Peyer's patch (tissue), 4 donors: ENCODE measurements at regions not wholly inside any gene's neighbourhood (a gene's known extent, or its start where the extent isn't known, plus 50 kb on each side); places are given as distances from the start of the nearest gene placed in this dataset.

Source experiments
- DNase-seq, 3 donors: peaks; one replicate each; pipeline ENCODE4 v3.0.0-alpha.2; 2017 to 2019
- H3K27ac ChIP-seq, 4 donors: fragments of 200-600 bp; sonication (generic); one replicate each; pipeline ENCODE4 v1.5.1; 2016 to 2019
- H3K27me3 ChIP-seq, 2 donors: fragments of 200-600 bp; sonication (generic); one replicate each; pipeline ENCODE4 v1.5.1; 2019
- H3K36me3 ChIP-seq, 3 donors: fragments of 200-600 bp; sonication (generic); one replicate each; pipeline ENCODE4 v1.5.1; 2016 to 2019
- H3K4me1 ChIP-seq, 4 donors: fragments of 200-600 bp; sonication (generic); one replicate each; pipeline ENCODE4 v1.5.1; 2016 to 2019
- H3K4me3 ChIP-seq, 4 donors: fragments of 200-600 bp; sonication (generic); 1 replicate in 3 of 4; 2 replicates in 1 of 4; pipeline ENCODE4 v1.5.1; 2016 to 2019; ENCODE audit warnings: mild to moderate bottlenecking in 1 of 4
- H3K9me3 ChIP-seq, 4 donors: fragments of 200-600 bp; sonication (generic); one replicate each; pipeline ENCODE4 v1.5.1; 2016 to 2019; ENCODE audit warnings: mild to moderate bottlenecking in 1 of 4
- CTCF ChIP-seq, 6 experiments: fragments of 450-650 bp in 4 of 6; fragments of 200-600 bp in 2 of 6; sonication (generic) in 1 of 6; IDR thresholded peaks; one replicate each; pipeline ENCODE4 v1.5.1; 2017 to 2019; ENCODE audit warnings: antibody characterized with exemption in 6 of 6, mild to moderate bottlenecking in 3 of 6, moderate library complexity in 1 of 6
- POLR2A ChIP-seq, 2 donors: fragments of 450-650 bp; IDR thresholded peaks; one replicate each; pipeline ENCODE4 v1.5.1; 2017; ENCODE audit warnings: antibody characterized with exemption in 2 of 2, mild to moderate bottlenecking in 2 of 2, moderate library complexity in 2 of 2

DNA sequence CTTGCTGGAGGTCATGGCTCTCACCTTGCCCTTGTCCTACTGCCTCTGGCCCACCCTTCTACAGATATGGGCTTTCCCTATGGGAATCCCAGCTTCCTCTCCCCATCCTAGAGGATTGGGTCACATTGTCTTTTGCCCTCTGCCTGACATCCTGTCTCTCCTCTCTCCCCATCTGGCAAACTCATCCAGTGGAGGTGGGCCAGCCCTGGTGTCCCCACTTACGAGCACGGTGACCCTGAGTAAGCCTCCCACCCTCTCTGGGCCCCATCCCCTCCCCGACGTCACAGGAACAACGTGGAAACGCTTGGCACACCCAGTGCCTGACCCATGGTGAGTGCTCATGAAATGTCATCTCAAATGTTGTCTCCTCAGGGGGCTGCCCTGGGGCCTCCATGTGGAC lies 56.1 kb upstream of the ID3 start:
- Histone ChIP-seq H3K9me3 (no peaks in the 10 kb centered on the region), H3K36me3 (no peaks in the 10 kb centered on the region), H3K4me3 (no peak overlapping the region), H3K27me3 (no peaks in the 10 kb centered on the region), H3K4me1 (peaks cover 4 to 34% (median 27%) of the 10 kb centered on the region in 4 donors), H3K27ac (peak overlapping the region in 2 of 4 donors; percentile 1 to 88)
- no peak for TF ChIP-seq POLR2A (IDR thresholded peaks at IDR 0.05)
- TF ChIP-seq CTCF (IDR thresholded peaks at IDR 0.05) = no peak
- no peak for DNase-seq

DNA sequence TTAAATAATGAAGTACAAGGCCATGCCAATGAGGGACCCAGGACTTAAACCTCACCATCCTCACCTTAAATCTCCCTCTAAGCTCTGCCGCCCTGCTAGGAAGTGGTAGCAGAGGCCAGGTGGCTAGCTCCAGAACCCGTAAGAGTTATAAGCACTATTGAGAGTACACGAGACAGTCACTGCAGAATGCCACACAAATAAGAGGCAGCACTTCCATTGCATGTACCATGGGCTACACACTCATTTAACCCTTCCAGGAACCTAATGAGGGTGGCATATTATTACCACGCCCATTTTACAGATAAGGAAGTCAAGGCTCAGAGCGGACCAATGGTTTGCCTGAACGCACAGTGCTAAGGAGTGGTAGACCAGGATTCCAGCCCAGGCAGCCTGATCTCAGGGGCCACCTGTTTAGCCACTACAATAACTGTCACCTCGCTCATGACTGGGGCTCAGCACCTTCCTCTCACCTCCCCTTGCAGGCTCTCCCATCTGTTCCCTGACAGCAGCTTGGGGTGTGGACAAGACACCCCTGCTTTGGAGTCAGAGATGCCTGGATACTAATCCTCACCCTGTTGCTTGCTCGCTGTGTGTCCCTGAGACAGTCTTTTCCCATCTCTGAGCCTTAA lies 54.8 kb upstream of the ID3 start:
- Histone ChIP-seq H3K4me3 (no peak overlapping the region), H3K27ac (peak overlapping the region in 3 of 4 donors; percentile 67 to 88 (median 77)), H3K4me1 (peaks cover 3 to 26% (median 17%) of the 10 kb centered on the region in 4 donors), H3K9me3 (no peaks in the 10 kb centered on the region), H3K27me3 (no peaks in the 10 kb centered on the region), H3K36me3 (no peaks in the 10 kb centered on the region)
- DNase-seq = peak in 1 of 3 donors; percentile 50
- TF ChIP-seq POLR2A (IDR thresholded peaks at IDR 0.05) (no peak), CTCF (IDR thresholded peaks at IDR 0.05) (no peak)

DNA sequence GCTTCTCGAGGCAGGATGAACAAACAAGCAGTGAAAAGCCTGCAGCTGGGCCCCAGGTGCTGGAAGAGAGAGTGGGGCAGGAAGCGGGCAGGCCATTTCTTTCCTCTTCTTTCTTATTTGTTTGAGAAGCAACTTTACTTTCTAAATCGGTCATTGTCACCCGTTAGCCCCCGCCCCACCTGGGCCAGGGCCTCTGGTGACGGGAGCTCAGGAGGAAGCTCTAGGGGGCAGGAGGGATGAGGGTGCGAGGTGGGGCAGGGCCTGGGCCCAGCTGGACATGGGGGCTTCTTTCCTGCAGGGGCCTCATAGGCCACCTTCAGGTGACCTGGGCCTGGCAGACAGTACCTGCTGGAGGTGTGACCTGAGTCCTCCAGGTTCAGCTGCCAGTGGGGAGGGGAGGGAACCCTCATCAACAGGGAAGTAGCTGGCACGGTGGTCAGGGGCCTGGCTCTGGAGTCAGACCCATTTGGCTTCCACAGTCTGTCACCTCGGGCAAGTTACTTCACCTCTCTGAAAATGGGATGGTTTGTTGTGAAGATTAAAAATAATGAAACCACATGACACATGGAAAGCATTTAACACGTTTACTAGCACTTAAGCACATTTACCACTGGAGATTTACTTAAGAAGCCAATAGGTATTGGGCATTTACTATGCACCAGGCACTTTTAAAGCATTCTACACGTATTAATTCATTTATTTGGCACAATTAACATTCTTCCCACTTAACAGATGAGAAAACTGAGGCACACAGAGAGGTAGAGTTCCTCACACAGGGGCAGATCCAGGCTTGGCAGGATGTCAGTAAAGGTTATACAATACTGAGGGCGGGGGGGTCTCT lies 54.1 kb upstream of the ID3 start:
- DNase-seq = peak in 2 of 3 donors; percentile 84 to 85
- H3K36me3 ChIP-seq = no peaks in the 10 kb centered on the region
- peak overlapping the region; percentile 39 to 88 (median 72) for H3K27ac ChIP-seq
- no peaks in the 10 kb centered on the region for H3K9me3 ChIP-seq
- H3K4me3 ChIP-seq = no peak overlapping the region
- no peaks in the 10 kb centered on the region for H3K27me3 ChIP-seq
- TF ChIP-seq CTCF (IDR thresholded peaks at IDR 0.05) (no peak), POLR2A (IDR thresholded peaks at IDR 0.05) (no peak)
- peaks cover 0 to 26% (median 16%) of the 10 kb centered on the region in 4 donors for H3K4me1 ChIP-seq

DNA sequence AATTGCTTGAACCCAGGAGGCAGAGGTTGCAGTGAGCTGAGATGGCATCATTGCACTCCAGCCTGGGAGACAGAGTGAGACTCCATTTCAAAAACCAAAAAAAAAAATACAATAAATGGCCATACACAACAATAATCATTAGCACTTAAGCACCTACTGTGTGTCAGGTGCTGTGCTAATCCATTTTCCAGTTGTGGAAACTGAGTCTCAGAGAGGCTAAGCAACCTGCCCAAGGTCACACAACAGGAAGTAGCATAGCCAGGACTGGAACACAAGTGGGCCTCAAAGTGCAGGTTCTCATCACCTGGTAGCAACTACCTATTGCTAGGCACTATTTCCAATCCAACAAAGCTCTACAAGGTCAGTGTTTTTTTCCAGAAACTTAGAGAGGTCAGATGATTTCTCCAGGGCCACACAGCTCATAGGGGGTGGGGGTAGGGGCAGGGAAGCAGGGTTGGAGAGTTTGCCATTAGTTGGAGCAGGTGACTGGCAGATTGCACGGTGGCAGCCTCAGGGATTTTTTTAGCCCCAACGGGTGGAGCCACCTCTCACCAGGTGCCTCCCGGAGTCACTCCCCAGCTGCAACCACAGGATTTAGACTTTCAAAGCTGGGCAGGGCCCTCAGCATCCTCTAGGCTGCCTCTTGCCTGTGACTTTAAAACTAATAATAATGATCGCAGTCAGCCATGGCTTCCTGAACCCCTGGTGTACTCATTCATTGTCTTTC lies 52.5 kb upstream of the ID3 start:
- TF ChIP-seq CTCF (IDR thresholded peaks at IDR 0.05) (no peak), POLR2A (IDR thresholded peaks at IDR 0.05) (no peak)

DNA sequence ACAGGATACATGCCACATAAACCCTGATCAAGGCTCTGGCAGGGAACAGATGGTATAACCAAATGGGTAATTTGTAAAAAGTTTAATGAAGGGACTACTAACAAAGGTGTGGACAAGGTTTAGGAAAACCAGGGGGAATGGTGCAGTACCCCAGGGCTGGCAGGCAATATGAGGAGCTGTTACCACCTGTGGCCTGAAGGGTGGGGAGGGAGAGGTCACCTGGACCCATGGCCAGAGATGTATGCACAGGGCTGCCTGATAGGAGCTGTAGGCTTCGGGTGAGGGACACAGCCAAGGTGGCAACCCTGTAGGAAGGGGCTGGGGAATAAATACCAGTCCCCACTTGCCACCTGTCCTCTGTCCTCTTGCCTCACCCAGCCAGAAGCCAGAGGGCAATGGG lies 51.4 kb upstream of the ID3 start:
- TF ChIP-seq POLR2A (IDR thresholded peaks at IDR 0.05) (no peak), CTCF (IDR thresholded peaks at IDR 0.05) (no peak)
- H3K9me3 ChIP-seq = no peaks in the 10 kb centered on the region
- peak overlapping the region in 1 of 4 donors; percentile 32 for H3K27ac ChIP-seq
- no peaks in the 10 kb centered on the region for H3K36me3 ChIP-seq
- DNase-seq = no peak
- peaks cover 0 to 31% (median 16%) of the 10 kb centered on the region in 4 donors for H3K4me1 ChIP-seq
- H3K4me3 ChIP-seq = no peak overlapping the region
- H3K27me3 ChIP-seq = no peaks in the 10 kb centered on the region

More for the DNA sequence above, 52.5 kb upstream of the ID3 start:
- DNase-seq = peak in 2 of 3 donors; percentile 74 to 79
- Histone ChIP-seq H3K4me1 (peaks cover 0 to 31% (median 16%) of the 10 kb centered on the region in 4 donors), H3K36me3 (no peaks in the 10 kb centered on the region), H3K27me3 (no peaks in the 10 kb centered on the region), H3K9me3 (no peaks in the 10 kb centered on the region), H3K27ac (peak overlapping the region in 2 of 4 donors; percentile 77 to 88), H3K4me3 (no peak overlapping the region)
